ENCODE measurements at regions not wholly inside any gene's neighbourhood (a gene's known extent, or its start where the extent isn't known, plus 50 kb on each side); places are given as distances from the start of the nearest gene placed in this dataset.

DNA sequence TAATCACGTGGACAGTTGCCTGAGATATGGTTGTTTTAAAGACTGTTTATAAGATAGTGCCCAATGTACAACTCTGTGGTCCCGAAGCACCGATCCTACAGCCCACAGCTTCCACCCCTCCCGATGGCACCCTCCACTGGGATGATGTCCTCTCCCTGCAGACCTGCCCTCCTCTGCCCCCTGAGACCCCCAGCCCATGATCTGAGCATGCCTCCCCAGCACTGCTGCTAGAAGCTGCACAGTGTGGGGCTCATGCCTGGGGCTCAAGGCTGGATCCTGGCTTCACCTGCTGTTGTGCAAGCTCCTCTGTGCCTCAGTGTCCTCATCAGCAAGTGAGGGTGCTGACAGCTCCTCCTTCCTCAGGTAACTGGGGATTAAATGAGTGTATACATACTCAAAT, 254.7 kb upstream of the MKI67 start:
- no peak for DNase-seq
- Histone ChIP-seq H3K36me3 (no peaks in the 10 kb centered on the region), H3K9me3 (no peaks in the 10 kb centered on the region), H3K4me3 (no peak overlapping the region), H3K4me1 (no peaks in the 10 kb centered on the region), H3K27me3 (peaks cover 0 to 23% (median 0%) of the 10 kb centered on the region in 9 donors), H3K27ac (no peak overlapping the region)
- intact Hi-C loops (cut with DNase I): no loop called here
- 71 to 87% (median 77%) methylated on average over 4 of the region's 4 CpGs for WGBS, 4 donors
- TF ChIP-seq, protein P1, sequence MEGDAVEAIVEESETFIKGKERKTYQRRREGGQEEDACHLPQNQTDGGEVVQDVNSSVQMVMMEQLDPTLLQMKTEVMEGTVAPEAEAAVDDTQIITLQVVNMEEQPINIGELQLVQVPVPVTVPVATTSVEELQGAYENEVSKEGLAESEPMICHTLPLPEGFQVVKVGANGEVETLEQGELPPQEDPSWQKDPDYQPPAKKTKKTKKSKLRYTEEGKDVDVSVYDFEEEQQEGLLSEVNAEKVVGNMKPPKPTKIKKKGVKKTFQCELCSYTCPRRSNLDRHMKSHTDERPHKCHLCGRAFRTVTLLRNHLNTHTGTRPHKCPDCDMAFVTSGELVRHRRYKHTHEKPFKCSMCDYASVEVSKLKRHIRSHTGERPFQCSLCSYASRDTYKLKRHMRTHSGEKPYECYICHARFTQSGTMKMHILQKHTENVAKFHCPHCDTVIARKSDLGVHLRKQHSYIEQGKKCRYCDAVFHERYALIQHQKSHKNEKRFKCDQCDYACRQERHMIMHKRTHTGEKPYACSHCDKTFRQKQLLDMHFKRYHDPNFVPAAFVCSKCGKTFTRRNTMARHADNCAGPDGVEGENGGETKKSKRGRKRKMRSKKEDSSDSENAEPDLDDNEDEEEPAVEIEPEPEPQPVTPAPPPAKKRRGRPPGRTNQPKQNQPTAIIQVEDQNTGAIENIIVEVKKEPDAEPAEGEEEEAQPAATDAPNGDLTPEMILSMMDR (IDR thresholded peaks at IDR 0.05): no peak
- TF ChIP-seq POLR2A (IDR thresholded peaks at IDR 0.05): no peak
- ATAC-seq: no peak

DNA sequence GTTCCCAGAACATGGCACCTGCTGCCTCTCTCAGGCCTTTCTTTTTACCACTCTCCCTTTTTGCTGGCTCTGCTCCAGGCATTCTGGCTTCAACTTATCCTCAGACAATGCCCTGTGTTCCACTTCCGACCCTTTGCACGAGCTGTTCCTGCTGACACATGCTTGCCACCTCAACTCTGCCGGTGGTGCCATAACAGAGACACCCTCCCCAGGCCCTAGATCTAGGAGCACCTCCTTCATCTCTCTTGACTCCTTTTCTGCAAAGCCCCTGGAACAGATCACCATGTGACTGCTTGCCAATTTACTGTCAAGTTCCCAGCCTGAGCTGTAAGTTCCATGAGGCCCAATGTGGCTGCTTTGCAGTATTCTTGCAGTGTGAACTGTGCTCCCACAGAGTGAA, 256.0 kb upstream of the MKI67 start:
- TF ChIP-seq, protein P1 (IDR thresholded peaks at IDR 0.05): no peak
- TF ChIP-seq POLR2A (IDR thresholded peaks at IDR 0.05): no peak
- Histone ChIP-seq H3K27ac (no peak overlapping the region), H3K27me3 (peaks cover 0 to 17% (median 0%) of the 10 kb centered on the region in 9 donors), H3K4me1 (no peaks in the 10 kb centered on the region), H3K9me3 (no peaks in the 10 kb centered on the region), H3K36me3 (no peaks in the 10 kb centered on the region), H3K4me3 (no peak overlapping the region)
- no peak for ATAC-seq
- no peak for DNase-seq
- WGBS, 4 donors: 32 to 66% (median 37%) methylated on average over 3 of the region's 3 CpGs
- intact Hi-C loops (cut with DNase I): no loop called here

DNA sequence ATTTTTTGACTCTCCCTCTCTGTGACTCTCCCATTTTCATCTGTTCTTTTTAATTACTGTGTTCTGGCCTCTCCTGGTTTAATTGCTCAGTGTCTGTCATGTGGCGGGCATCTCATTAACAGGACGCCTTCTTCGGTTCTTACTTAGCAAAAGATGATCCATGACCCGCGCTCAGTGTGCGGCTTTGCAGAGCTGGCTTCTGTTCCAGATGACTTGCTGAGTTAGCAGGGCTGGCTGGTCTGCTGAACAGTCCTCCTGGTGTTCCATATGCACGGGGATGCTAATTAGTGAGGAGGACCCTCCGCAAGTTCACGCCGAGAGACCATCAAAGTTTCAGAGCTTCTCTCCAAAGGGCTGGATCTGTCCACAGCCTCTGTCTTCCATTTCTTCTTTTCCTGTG, 258.6 kb upstream of the MKI67 start:
- Histone ChIP-seq H3K4me3 (no peak overlapping the region), H3K27me3 (peaks cover 0 to 20% (median 5%) of the 10 kb centered on the region in 9 donors), H3K27ac (no peak overlapping the region), H3K4me1 (no peaks in the 10 kb centered on the region), H3K36me3 (no peaks in the 10 kb centered on the region), H3K9me3 (no peaks in the 10 kb centered on the region)
- ATAC-seq (no peak), DNase-seq (no peak)
- intact Hi-C loops (cut with DNase I): no loop called here
- TF ChIP-seq POLR2A (IDR thresholded peaks at IDR 0.05): no peak
- TF ChIP-seq, protein P1 (IDR thresholded peaks at IDR 0.05): no peak
- 91 to 94% (median 94%) methylated on average over 10 of the region's 10 CpGs for WGBS, 4 donors

DNA sequence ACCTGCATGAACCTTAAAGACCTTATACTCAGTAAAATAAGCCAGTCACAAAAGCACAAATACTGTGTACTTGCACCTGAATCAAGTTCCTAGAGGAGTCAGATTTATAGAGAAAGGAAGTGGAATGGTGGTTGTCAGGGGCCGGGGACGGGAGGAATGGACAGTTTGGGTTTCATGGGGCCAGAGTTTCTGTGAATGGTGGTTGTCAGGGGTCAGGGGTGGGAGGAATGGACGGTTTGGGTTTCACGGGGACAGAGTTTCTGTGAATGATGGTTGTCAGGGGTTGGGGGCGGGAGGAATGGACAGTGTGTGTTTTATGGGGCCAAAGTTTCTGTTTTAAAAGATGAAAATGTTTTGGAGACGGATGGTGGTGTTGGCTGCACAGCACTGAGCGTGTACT, 260.0 kb upstream of the MKI67 start:
- 75 to 83% (median 80%) methylated on average over 7 of the region's 7 CpGs for WGBS, 4 donors
- Histone ChIP-seq H3K4me3 (no peak overlapping the region), H3K9me3 (no peaks in the 10 kb centered on the region), H3K36me3 (no peaks in the 10 kb centered on the region), H3K4me1 (no peaks in the 10 kb centered on the region), H3K27ac (no peak overlapping the region), H3K27me3 (peaks cover 0 to 15% (median 5%) of the 10 kb centered on the region in 9 donors)
- DNase-seq (no peak), ATAC-seq (no peak)
- intact Hi-C loops (cut with DNase I): no loop called here
- TF ChIP-seq, protein P1 (IDR thresholded peaks at IDR 0.05): no peak
- no peak for TF ChIP-seq POLR2A (IDR thresholded peaks at IDR 0.05)
